ENCODE measurements at regions not wholly inside any gene's neighbourhood (a gene's known extent, or its start where the extent isn't known, plus 50 kb on each side); places are given as distances from the start of the nearest gene placed in this dataset.
A peak's percentile ranks its signal among the peaks of the same experiment; 100 is the strongest.
"Not testable (repeated sequence)": the region's sequence is repeated elsewhere in the genome, so short reads cannot be mapped to it uniquely, and the experiment has no call there.

DNA sequence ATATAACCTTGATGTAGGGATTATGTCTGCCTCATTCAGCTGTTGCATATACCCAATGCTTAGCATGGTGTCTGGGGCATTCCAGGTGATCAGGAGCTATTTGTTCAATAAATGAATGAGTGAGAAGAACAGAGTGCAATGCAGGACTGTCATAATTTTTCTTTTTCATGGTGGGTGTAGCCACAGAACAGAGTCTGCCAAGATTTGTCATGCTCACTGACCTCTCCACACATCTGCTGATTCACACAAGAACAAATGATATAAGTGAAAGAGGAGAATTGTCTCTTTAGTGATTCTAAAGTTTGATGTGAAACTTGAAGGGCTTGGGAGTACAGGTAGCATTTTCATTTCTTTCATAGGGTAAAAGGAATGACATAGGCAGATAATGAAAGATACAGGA, 64.4 kb upstream of the TEX13D start:
- Histone ChIP-seq H3K36me3 (no peaks in the 10 kb centered on the region), H3K27ac (no peak overlapping the region), H3K4me3 (no peak overlapping the region), H3K27me3 (no peaks in the 10 kb centered on the region), H3K4me1 (no peaks in the 10 kb centered on the region), H3K9me3 (no peaks in the 10 kb centered on the region)
- no peak for DNase-seq
- TF ChIP-seq POLR2A (IDR thresholded peaks at IDR 0.05) (no peak), POLR2AphosphoS5 (IDR thresholded peaks at IDR 0.05) (no peak), EP300 (IDR thresholded peaks at IDR 0.05) (no peak), CTCF (IDR thresholded peaks at IDR 0.05) (no peak)
- intact Hi-C loops (cut with DNase I; ENCODE audit: low total_unique reads) = no loop called here

GRCh38 chrX:124269881-124270280, 62.6 kb upstream of the TEX13D start:
- no peak overlapping the region for H3K4me3 ChIP-seq
- WGBS, 5 donors = 73 to 98% (median 87%) methylated on average over 2 of the region's 2 CpGs
- H3K4me1 ChIP-seq = no peaks in the 10 kb centered on the region
- DNase-seq = no peak
- no peak for TF ChIP-seq CTCF (IDR thresholded peaks at IDR 0.05)
- no peak for TF ChIP-seq POLR2AphosphoS5 (IDR thresholded peaks at IDR 0.05)
- TF ChIP-seq EP300 (IDR thresholded peaks at IDR 0.05) = no peak
- TF ChIP-seq POLR2A (IDR thresholded peaks at IDR 0.05) = no peak
- H3K36me3 ChIP-seq = no peaks in the 10 kb centered on the region
- intact Hi-C loops (cut with DNase I; ENCODE audit: low total_unique reads) = no loop called here
- H3K27me3 ChIP-seq = no peaks in the 10 kb centered on the region
- H3K27ac ChIP-seq = no peak overlapping the region
- no peaks in the 10 kb centered on the region for H3K9me3 ChIP-seq

GRCh38 chrX:124271599-124271998, 60.9 kb upstream of the TEX13D start:
- intact Hi-C loops (cut with DNase I; ENCODE audit: low total_unique reads); H3K27ac ChIP-seq; H3K9me3 ChIP-seq; H3K4me3 ChIP-seq; H3K36me3 ChIP-seq; H3K4me1 ChIP-seq; DNase-seq; H3K27me3 ChIP-seq: not testable (repeated sequence)

- DNase-seq = no peak
- H3K4me3 ChIP-seq = no peak overlapping the region
- no peaks in the 10 kb centered on the region for H3K9me3 ChIP-seq
- H3K36me3 ChIP-seq = no peaks in the 10 kb centered on the region
- no peaks in the 10 kb centered on the region for H3K27me3 ChIP-seq
- WGBS, 5 donors = 76 to 93% (median 88%) methylated on average over 5 of the region's 5 CpGs
- H3K4me1 ChIP-seq = no peaks in the 10 kb centered on the region
- H3K27ac ChIP-seq = no peak overlapping the region
- intact Hi-C loops (cut with DNase I; ENCODE audit: low total_unique reads) = no loop called here
- TF ChIP-seq POLR2A (IDR thresholded peaks at IDR 0.05) = no peak
- no peak for TF ChIP-seq EP300 (IDR thresholded peaks at IDR 0.05)
- TF ChIP-seq CTCF (IDR thresholded peaks at IDR 0.05) = no peak
- TF ChIP-seq POLR2AphosphoS5 (IDR thresholded peaks at IDR 0.05) = no peak
Observed at GRCh38 chrX:124272370-124272982, 60.0 kb upstream of the TEX13D start.

- intact Hi-C loops (cut with DNase I; ENCODE audit: low total_unique reads) = no loop called here
- Histone ChIP-seq H3K9me3 (no peaks in the 10 kb centered on the region), H3K27ac (no peak overlapping the region), H3K27me3 (no peaks in the 10 kb centered on the region), H3K4me1 (no peaks in the 10 kb centered on the region), H3K36me3 (no peaks in the 10 kb centered on the region), H3K4me3 (no peak overlapping the region)
- TF ChIP-seq POLR2AphosphoS5 (IDR thresholded peaks at IDR 0.05) = no peak
- TF ChIP-seq POLR2A (IDR thresholded peaks at IDR 0.05) = no peak
- 33 to 46% (median 39%) methylated on average over 9 to 10 of the region's 10 CpGs for WGBS, 5 donors
- peak in 1 of 2 donors; percentile 43 for DNase-seq
Observed at GRCh38 chrX:124274438-124275181, 57.9 kb upstream of the TEX13D start.
